Endothelial cell of umbilical vein (primary cell): ENCODE measurements at regions not wholly inside any gene's neighbourhood (a gene's known extent, or its start where the extent isn't known, plus 50 kb on each side); places are given as distances from the start of the nearest gene placed in this dataset.

Source experiments
- BruUV-seq: library from RNA; stranded (reverse); fragments of 400-500 nt; replicated peaks from 2 replicates; lab custom pipeline; 2021; lab: Mats Ljungman, UMichigan
- CTCF ChIA-PET: fragments of 300-600, 350-600 bp; sonication (Branson Sonifier 250); formaldehyde crosslinking; loops from one replicate; lab custom pipeline; 2021; ENCODE audit warnings: antibody characterized with exemption, inconsistent platforms; lab: Charles Lee
- POLR2A ChIA-PET: fragments of 300-600, 350-600 bp; sonication (Branson Sonifier 250); formaldehyde crosslinking; loops from one replicate; lab custom pipeline; 2021; ENCODE audit warnings: antibody characterized with exemption, inconsistent platforms; lab: Charles Lee
- DNase-seq: peaks from one replicate; pipeline ENCODE4 v3.0.0-alpha.2; 2011; ENCODE audit warnings: low read depth, low spot score
- FAIRE-seq: peaks from 2 replicates; lab custom pipeline; 2011; peaks lifted over from hg19 to GRCh38; lab: Jason Lieb, UNC
- H2AFZ ChIP-seq: 2 replicates; pipeline ENCODE4 v1.6.0; 2012; ENCODE audit warnings: low read depth, low read length, control low read depth, inconsistent platforms
- H3K27ac ChIP-seq: 2 replicates; pipeline ENCODE4 v1.5.1; 2011; ENCODE audit warnings: low read depth, mild to moderate bottlenecking, control low read depth, low read length, moderate library complexity; ENCODE audit not compliant: insufficient read depth
- H3K27me3 ChIP-seq, 2 experiments: 2 replicates each; pipeline versions ENCODE4 v1.6.0 to v1.6.1; 2011; ENCODE audit warnings: low read length in 2 of 2, mixed read lengths in 1 of 2; ENCODE audit not compliant: control insufficient read depth in 2 of 2, insufficient read depth in 2 of 2
- H3K36me3 ChIP-seq, 2 experiments: 2 replicates in 1 of 2; 3 replicates in 1 of 2; pipeline ENCODE4 v1.5.1; 2011; ENCODE audit warnings: low read length in 2 of 2, mild to moderate bottlenecking in 1 of 2, moderate library complexity in 1 of 2; ENCODE audit not compliant: control insufficient read depth in 2 of 2, insufficient read depth in 2 of 2; ENCODE audit errors: extremely low read depth in 1 of 2
- H3K4me1 ChIP-seq: 3 replicates; pipeline ENCODE4 v1.5.1; 2011; ENCODE audit warnings: mild to moderate bottlenecking, low read length; ENCODE audit not compliant: control insufficient read depth, insufficient read depth; ENCODE audit errors: extremely low read depth
- H3K4me2 ChIP-seq: 2 replicates; pipeline ENCODE4 v1.6.1; 2011; ENCODE audit warnings: low read length, control low read depth, mixed read lengths; ENCODE audit not compliant: insufficient read depth
- H3K4me3 ChIP-seq, 3 experiments: fragments of 200-600 bp in 1 of 3; sonication (generic), shearing (Covaris generic) in 1 of 3; replicated peaks in 1 of 3; 2 replicates each; pipeline ENCODE4 v1.5.1; 2011 to 2016; ENCODE audit warnings: control low read depth in 3 of 3, low read length in 3 of 3, mild to moderate bottlenecking in 2 of 3, inconsistent platforms in 1 of 3, low read depth in 1 of 3, moderate library complexity in 1 of 3; ENCODE audit not compliant: insufficient read depth in 1 of 3
- H3K79me2 ChIP-seq: 2 replicates; pipeline ENCODE4 v1.6.0; 2012; ENCODE audit warnings: low read length, inconsistent platforms; ENCODE audit not compliant: control insufficient read depth, insufficient read depth
- H3K9ac ChIP-seq: replicated peaks from 2 replicates; pipeline ENCODE3; 2011; ENCODE audit warnings: low read length, control low read depth; ENCODE audit not compliant: insufficient read depth; ENCODE audit errors: extremely low read depth
- H3K9me1 ChIP-seq: replicated peaks from 3 replicates; pipeline ENCODE4 v1.6.0; 2011; ENCODE audit warnings: mild to moderate bottlenecking, low read length; ENCODE audit not compliant: control insufficient read depth, insufficient read depth; ENCODE audit errors: extremely low read depth
- H3K9me3 ChIP-seq: replicated peaks from 2 replicates; pipeline ENCODE4 v1.5.1; 2012; ENCODE audit warnings: low read length, inconsistent platforms; ENCODE audit not compliant: control insufficient read depth, insufficient read depth
- H4K20me1 ChIP-seq: replicated peaks from 2 replicates; pipeline ENCODE3; 2011; ENCODE audit warnings: mild to moderate bottlenecking, low read length; ENCODE audit not compliant: control insufficient read depth, insufficient read depth; ENCODE audit errors: extremely low read depth
- CTCF ChIP-seq, 2 donors: IDR thresholded peaks; 1 replicate in 1 of 2; 2 replicates in 1 of 2; pipeline ENCODE4 v1.5.1; 2011; ENCODE audit warnings: low read length in 2 of 2, mild to moderate bottlenecking in 2 of 2, moderate library complexity in 2 of 2, control low read depth in 1 of 2, inconsistent platforms in 1 of 2, low read depth in 1 of 2; ENCODE audit not compliant: insufficient read depth in 1 of 2; ENCODE audit errors: extremely low read depth in 1 of 2
- EZH2 ChIP-seq: IDR thresholded peaks from 2 replicates; pipeline ENCODE4 v1.6.1; 2012; ENCODE audit warnings: borderline replicate concordance, low read depth, mild to moderate bottlenecking, moderate library complexity, low read length, inconsistent platforms; ENCODE audit not compliant: severe bottlenecking
- FOS ChIP-seq: IDR thresholded peaks from 2 replicates; pipeline ENCODE4 v1.6.1; 2011; ENCODE audit warnings: mild to moderate bottlenecking, low read length, moderate library complexity, borderline replicate concordance; ENCODE audit not compliant: insufficient read depth
- GATA2 ChIP-seq: IDR thresholded peaks from 2 replicates; pipeline ENCODE4 v1.7.0; 2011; ENCODE audit warnings: low read depth, mild to moderate bottlenecking, moderate library complexity, mixed read lengths, low read length; ENCODE audit not compliant: insufficient read length, insufficient read depth
- JUN ChIP-seq: IDR thresholded peaks from 2 replicates; pipeline ENCODE4 v1.6.1; 2011; ENCODE audit warnings: borderline replicate concordance, low read depth; ENCODE audit not compliant: insufficient read length, insufficient read depth
- MAX ChIP-seq: IDR thresholded peaks from 2 replicates; pipeline ENCODE4 v1.6.1; 2011; ENCODE audit not compliant: insufficient read depth, insufficient read length
- MYC ChIP-seq: IDR thresholded peaks from one replicate; pipeline ENCODE4 v1.6.1; 2011; ENCODE audit warnings: mild to moderate bottlenecking, low read depth, low read length
- POLR2A ChIP-seq: IDR thresholded peaks from 2 replicates; pipeline ENCODE4 v1.6.1; 2012; ENCODE audit warnings: low read depth, mild to moderate bottlenecking, control low read depth, low read length
- POLR2AphosphoS5 ChIP-seq: IDR thresholded peaks from 2 replicates; pipeline ENCODE4 v1.6.1; 2012; ENCODE audit warnings: low read depth, mild to moderate bottlenecking, control low read depth, low read length, moderate library complexity; ENCODE audit not compliant: insufficient read depth
- dilution Hi-C: fragments of 300-500 bp; cut with MboI; formaldehyde crosslinking; loops from one replicate; pipeline ENCODE4 v1.15.0; 2019; ENCODE audit warnings: low sequenced_read_pairs; ENCODE audit not compliant: extremely low pct_ligation_motif_present
- intact Hi-C: fragments of 100-400 bp; cut with micrococcal nuclease; formaldehyde crosslinking; loops from one replicate; pipeline ENCODE4 v1.10.0; 2022

- DNase-seq, result no peak
- ChIA-PET CTCF (no interaction called here), POLR2A (no interaction called here)
- Histone ChIP-seq H3K9me1 (no peaks in the 10 kb centered on the region), H3K4me3 (no peak overlapping the region), H4K20me1 (no peaks in the 10 kb centered on the region), H3K36me3 (no peaks in the 10 kb centered on the region), H3K9me3 (no peaks in the 10 kb centered on the region), H2AFZ (no peak overlapping the region), H3K4me1 (no peaks in the 10 kb centered on the region), H3K27me3 (no peaks in the 10 kb centered on the region), H3K27ac (no peak overlapping the region), H3K9ac (no peak overlapping the region), H3K79me2 (no peaks in the 10 kb centered on the region), H3K4me2 (no peak overlapping the region)
- BruUV-seq, result no TSS peak
- TF ChIP-seq JUN (no peak), POLR2AphosphoS5 (no peak), EZH2 (no peak), MAX (no peak), MYC (no peak), GATA2 (no peak)
- dilution Hi-C loops (no loop called here), intact Hi-C loops (no loop called here)
- no peak for FAIRE-seq
Observed at GRCh38 chr19:20416661-20417060, 148.9 kb downstream of the ZNF737 start.

- intact Hi-C loops, result no loop called here
- no peaks in the 10 kb centered on the region for H3K79me2 ChIP-seq
- H3K27me3 ChIP-seq, result no peaks in the 10 kb centered on the region
- no peak overlapping the region for H3K4me2 ChIP-seq
- dilution Hi-C loops, result no loop called here
- no peak overlapping the region for H3K27ac ChIP-seq
- no peak overlapping the region for H3K4me3 ChIP-seq
- no peaks in the 10 kb centered on the region for H3K4me1 ChIP-seq
- FAIRE-seq (no peak), DNase-seq (no peak)
- H3K9me1 ChIP-seq, result no peaks in the 10 kb centered on the region
- ChIA-PET CTCF (no interaction called here), POLR2A (no interaction called here)
- no peaks in the 10 kb centered on the region for H4K20me1 ChIP-seq
- H2AFZ ChIP-seq, result no peak overlapping the region
- H3K36me3 ChIP-seq, result no peaks in the 10 kb centered on the region
- H3K9ac ChIP-seq, result no peak overlapping the region
- no peaks in the 10 kb centered on the region for H3K9me3 ChIP-seq
- BruUV-seq, result no TSS peak
- no peak for TF ChIP-seq CTCF (IDR thresholded peaks at IDR 0.05; ENCODE audit: extremely low read depth in 1 of 2, insufficient read depth in 1 of 2, low read depth in 1 of 2, low read length in 2 of 2)
- no peak for TF ChIP-seq MYC
- TF ChIP-seq POLR2A, result no peak
- no peak for TF ChIP-seq FOS
- TF ChIP-seq POLR2AphosphoS5, result no peak
- no peak for TF ChIP-seq GATA2
- TF ChIP-seq EZH2, result no peak
- TF ChIP-seq JUN, result no peak
- TF ChIP-seq MAX, result no peak
Observed at GRCh38 chr19:20414120-20414519, 151.5 kb downstream of the ZNF737 start.
